Skin epidermis (tissue), 12 donors: ENCODE measurements at regions not wholly inside any gene's neighbourhood (a gene's known extent, or its start where the extent isn't known, plus 50 kb on each side); places are given as distances from the start of the nearest gene placed in this dataset.
A peak's percentile ranks its signal among the peaks of the same experiment; 100 is the strongest.

ENCODE experiments used
- H3K27ac ChIP-seq, 21 experiments: fragments of 200-600 bp; sonication (generic) in 11 of 21; one replicate each; pipeline ENCODE4 v1.5.0; 2020; ENCODE audit warnings: mild to moderate bottlenecking in 3 of 21, inconsistent platforms in 2 of 21, moderate library complexity in 2 of 21
- H3K4me3 ChIP-seq, 7 experiments: fragments of 200-600 bp; sonication (generic) in 2 of 7; one replicate each; pipeline ENCODE4 v1.5.0; 2020; ENCODE audit warnings: inconsistent platforms in 2 of 7, mild to moderate bottlenecking in 2 of 7, moderate library complexity in 1 of 7

GRCh38 chr5:2660315-2660714 is 91.2 kb downstream of the IRX2 start:
- peak overlapping the region in 1 of 21 experiments; percentile 4 for H3K27ac ChIP-seq

DNA sequence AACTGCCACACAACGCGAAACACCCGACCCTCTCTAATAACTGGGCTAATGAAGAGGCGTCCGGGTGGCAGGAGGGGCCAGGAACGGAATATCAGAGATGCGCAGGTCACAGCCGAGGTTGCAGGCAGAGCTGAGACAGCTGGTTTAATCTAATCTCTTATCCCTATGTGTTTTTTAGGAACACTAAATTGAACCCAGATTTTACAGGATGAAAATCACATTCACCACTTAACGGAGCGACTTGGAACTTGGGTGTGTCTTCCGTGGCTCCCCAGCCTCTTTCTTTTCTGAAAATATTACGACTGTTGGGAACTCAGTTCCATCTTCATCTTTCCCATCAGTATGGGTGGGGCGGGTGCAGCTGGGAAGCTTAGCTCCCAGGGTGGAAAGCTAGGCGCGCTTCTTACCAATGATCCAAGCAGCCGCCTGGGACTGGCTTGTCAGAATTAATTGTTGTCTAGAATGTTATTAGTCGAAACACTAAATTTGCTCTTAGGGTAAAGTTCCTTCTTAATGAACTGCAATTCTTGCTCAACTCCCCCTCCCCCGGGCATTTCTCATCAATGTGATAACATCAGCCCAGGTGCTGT is 92.5 kb downstream of the IRX2 start:
- Histone ChIP-seq H3K27ac (peak overlapping the region in 3 of 21 experiments; percentile 22 to 47 (median 39)), H3K4me3 (no peak overlapping the region)

More at GRCh38 chr5:2660315-2660714, 91.2 kb downstream of the IRX2 start:
- no peak overlapping the region for H3K4me3 ChIP-seq

- H3K4me3 ChIP-seq = no peak overlapping the region
- H3K27ac ChIP-seq = peak overlapping the region in 4 of 21 experiments; percentile 22 to 80 (median 42)
Measured at GRCh38 chr5:2658447-2658846, 93.0 kb downstream of the IRX2 start.

GRCh38 chr5:2657151-2657550 is 94.3 kb downstream of the IRX2 start:
- Histone ChIP-seq H3K4me3 (no peak overlapping the region), H3K27ac (peak overlapping the region in 1 of 21 experiments; percentile 80)

DNA sequence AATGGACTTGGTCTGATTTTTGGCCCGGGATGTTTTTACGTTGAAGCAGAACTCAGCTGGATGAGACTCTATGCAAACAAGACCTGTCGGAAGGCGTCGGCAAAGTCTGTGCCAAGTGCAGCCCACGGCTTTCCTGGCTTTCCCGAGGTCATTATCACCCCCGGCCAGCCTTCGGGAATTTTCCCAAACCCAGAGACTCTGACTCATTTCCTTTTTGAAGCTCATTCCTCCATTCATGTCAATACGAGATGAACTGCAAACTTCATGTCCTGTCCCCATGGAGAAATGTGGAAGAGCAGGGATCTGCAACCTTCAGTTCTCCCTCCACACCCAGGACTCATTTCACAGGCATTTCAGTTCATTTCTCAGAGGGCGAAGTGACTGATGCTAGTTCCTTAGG is 95.3 kb downstream of the IRX2 start:
- Histone ChIP-seq H3K27ac (peak overlapping the region in 1 of 21 experiments; percentile 57), H3K4me3 (no peak overlapping the region)

- Histone ChIP-seq H3K27ac (no peak overlapping the region), H3K4me3 (no peak overlapping the region)
Measured at GRCh38 chr5:2653991-2654390, 97.5 kb downstream of the IRX2 start.

DNA sequence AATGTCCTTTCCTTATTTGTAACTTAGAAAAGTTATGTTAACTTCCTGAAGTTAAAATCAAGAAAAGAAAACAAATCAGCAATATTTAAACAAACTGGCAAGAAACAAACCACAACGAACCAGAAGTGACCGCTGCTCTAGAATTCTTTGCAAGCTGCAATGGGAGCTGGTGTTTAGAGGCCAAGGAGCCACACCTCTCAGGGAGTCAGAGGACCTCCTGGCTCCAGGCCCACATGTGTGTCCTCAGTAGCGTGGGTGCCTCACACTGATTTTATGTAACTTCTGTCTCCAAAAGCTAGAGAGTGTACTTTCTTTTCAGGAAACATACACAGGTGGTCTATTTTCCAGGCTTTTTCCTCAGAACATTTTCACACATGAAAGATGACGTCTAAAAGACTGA is 100.4 kb downstream of the IRX2 start:
- no peak overlapping the region for H3K4me3 ChIP-seq

GRCh38 chr5:2642684-2643345 is 108.7 kb downstream of the IRX2 start:
- Histone ChIP-seq H3K27ac (no peak overlapping the region), H3K4me3 (no peak overlapping the region)

More for the DNA sequence above, 100.4 kb downstream of the IRX2 start:
- H3K27ac ChIP-seq = no peak overlapping the region

- Histone ChIP-seq H3K4me3 (no peak overlapping the region), H3K27ac (no peak overlapping the region)
Measured at GRCh38 chr5:2640717-2641116, 110.8 kb downstream of the IRX2 start.

- Histone ChIP-seq H3K4me3 (no peak overlapping the region), H3K27ac (no peak overlapping the region)
Measured at GRCh38 chr5:2639425-2639824, 112.1 kb downstream of the IRX2 start.

DNA sequence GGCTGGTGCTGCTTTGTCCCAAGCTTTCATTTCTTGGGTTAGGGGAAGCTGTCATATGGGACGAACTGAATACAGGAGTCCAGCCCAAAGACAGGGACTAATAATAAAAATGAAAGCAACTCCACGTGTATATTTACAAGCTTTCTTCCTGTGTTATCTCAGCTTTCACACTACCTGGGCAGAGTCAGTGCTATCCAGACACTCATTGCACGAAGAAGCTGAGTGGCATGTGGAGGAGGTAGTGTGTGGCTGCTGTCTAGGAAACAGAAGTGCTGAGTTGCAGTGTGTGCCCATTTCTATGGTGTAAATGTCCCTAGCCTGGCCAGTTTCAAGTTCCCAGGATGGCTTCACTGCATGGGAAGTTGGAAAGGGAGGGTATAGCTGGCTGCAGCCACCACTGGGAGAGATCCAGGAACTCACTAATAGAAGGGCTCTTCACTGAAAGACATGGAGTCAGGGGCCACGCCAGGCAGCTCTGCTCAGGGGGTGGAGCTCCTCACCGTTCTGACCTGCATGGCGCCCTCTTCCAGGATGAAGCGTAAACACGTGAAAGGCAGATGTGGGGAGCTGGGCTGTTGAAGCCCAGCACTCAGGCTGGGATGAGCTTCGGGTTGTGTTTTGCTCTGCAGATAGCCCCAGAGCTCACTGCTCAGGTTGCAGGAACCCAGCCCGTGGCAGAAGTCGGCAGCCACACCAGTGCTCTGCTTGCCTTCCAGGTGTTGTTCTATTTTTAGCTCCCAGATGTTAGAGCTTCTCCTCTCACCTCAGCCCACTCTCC is 116.9 kb downstream of the IRX2 start:
- no peak overlapping the region for H3K4me3 ChIP-seq
- no peak overlapping the region for H3K27ac ChIP-seq

GRCh38 chr5:2633992-2634391 is 117.5 kb downstream of the IRX2 start:
- no peak overlapping the region for H3K4me3 ChIP-seq
- H3K27ac ChIP-seq = no peak overlapping the region

DNA sequence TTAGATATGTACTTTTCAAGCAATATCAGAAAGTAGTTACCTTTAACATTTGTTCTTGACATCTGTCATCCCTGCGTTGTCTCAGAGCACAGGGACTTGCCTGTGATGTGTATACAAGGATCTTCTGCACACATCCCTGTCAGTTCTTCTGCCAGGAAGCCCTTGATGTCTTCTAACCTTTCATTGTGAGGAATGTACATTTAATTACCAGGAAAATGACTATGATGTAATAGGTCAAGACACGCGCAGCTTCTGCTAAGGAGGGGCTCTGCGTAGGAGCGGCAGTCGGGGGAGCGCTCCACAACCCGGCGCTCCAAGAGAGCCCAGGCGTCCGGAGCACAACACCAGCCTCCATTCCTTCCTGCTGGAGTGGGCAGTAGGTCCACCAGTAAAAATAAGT is 119.7 kb downstream of the IRX2 start:
- H3K27ac ChIP-seq = no peak overlapping the region
- H3K4me3 ChIP-seq = no peak overlapping the region

DNA sequence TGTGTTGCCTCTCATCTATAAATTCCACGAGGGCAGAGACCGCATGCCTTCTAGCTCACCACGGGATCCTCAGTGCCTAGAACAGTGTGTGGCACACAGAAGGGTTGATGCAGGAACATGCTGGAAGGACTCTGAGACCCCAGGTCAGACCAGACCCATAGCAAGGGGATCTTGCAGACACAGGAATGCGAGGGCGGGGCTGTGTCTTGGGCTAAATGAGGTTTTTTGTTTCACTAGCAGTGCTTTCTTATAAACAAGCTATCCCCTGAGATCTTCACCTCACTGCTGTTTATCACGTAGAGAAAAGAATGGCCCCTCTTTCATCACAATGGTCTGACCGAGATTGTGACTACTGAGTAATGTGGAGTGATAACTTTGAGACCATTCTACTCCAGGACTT is 122.4 kb downstream of the IRX2 start:
- no peak overlapping the region for H3K27ac ChIP-seq
- H3K4me3 ChIP-seq = no peak overlapping the region

GRCh38 chr5:2627867-2628266 is 123.6 kb downstream of the IRX2 start:
- no peak overlapping the region for H3K4me3 ChIP-seq
- H3K27ac ChIP-seq = no peak overlapping the region

DNA sequence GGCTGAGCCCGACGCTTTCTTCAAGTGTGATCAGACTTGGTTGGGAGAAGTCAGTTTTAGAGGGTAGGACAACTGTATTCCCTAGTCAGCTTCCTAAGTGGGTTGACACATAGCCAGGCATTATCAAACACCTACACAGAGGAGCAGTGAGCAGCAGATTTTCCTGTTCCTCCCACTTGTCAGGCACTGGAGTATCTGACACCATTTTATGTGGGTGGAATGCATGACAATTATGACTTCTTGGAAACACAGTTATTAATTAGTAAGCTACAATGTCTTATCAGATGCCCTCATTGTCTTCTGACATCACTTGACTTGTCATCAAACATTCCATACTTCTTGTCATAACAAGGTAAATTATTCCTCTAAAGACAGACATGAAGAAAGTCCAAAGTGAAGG is 124.9 kb downstream of the IRX2 start:
- H3K4me3 ChIP-seq = no peak overlapping the region
- H3K27ac ChIP-seq = no peak overlapping the region

- H3K4me3 ChIP-seq = no peak overlapping the region
- H3K27ac ChIP-seq = no peak overlapping the region
Measured at GRCh38 chr5:2622866-2623265, 128.6 kb downstream of the IRX2 start.

DNA sequence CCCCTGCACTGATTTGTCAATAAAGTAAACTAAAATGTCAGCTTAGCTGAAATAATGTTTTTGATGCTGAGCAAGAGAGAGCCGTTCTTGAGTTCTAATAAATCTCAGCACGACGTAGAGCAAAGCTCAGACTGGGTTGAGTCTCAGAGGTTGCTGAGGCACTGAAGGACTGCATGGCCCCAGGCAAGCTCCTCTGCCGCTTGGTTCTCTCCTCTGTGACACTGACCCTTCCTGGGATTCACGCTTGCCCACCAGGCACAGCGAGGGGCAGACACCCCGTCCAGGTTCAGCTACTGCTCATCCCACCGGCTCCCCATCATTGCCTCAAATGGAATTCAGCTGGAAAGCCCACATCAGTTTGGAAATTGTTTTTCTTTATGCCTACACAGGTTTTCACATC is 129.8 kb downstream of the IRX2 start:
- no peak overlapping the region for H3K4me3 ChIP-seq
- H3K27ac ChIP-seq = no peak overlapping the region

- Histone ChIP-seq H3K4me3 (no peak overlapping the region), H3K27ac (no peak overlapping the region)
Measured at GRCh38 chr5:2619216-2619615, 132.3 kb downstream of the IRX2 start.

GRCh38 chr5:2617461-2617860 is 134.0 kb downstream of the IRX2 start:
- no peak overlapping the region for H3K4me3 ChIP-seq
- H3K27ac ChIP-seq = peak overlapping the region in 2 of 21 experiments; percentile 53 to 76

DNA sequence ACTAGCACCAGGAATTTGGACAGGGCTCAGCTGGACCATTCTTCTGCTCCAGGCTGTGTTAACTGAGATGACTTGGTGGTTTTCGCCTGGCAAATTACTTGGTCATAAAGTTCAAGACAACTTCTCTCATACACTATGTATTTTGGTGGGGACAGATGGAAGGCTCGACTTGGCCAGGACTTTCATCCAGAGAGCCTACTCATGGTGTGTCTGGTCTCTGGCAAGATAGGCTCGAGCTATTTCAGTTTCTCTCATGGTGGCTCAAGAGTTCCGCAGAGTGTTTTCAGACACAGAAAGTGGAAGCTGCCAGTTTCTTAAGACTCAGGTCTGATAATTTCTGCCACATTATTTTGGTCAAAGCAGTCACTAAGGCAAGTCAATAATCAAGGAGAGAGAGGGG is 135.6 kb downstream of the IRX2 start:
- Histone ChIP-seq H3K27ac (peak overlapping the region in 2 of 21 experiments; percentile 25 to 76), H3K4me3 (no peak overlapping the region)
